Lower leg skin (tissue), 4 donors: ENCODE measurements at regions not wholly inside any gene's neighbourhood (a gene's known extent, or its start where the extent isn't known, plus 50 kb on each side); places are given as distances from the start of the nearest gene placed in this dataset.
A peak's percentile ranks its signal among the peaks of the same experiment; 100 is the strongest.

ENCODE experiments used
- DNase-seq, 2 donors: peaks; one replicate each; pipeline ENCODE4 v3.0.0-alpha.2; 2019; ENCODE audit warnings: low spot score in 2 of 2
- H3K4me3 ChIP-seq: fragments of 200-600 bp; sonication (generic); 2 replicates; pipeline ENCODE4 v1.5.1; 2017; ENCODE audit warnings: mild to moderate bottlenecking, low read depth; ENCODE audit not compliant: poor library complexity, severe bottlenecking
- CTCF ChIP-seq, 3 donors: fragments of 450-650 bp; IDR thresholded peaks; one replicate each; pipeline ENCODE4 v1.5.1; 2016; ENCODE audit warnings: antibody characterized with exemption in 3 of 3, mild to moderate bottlenecking in 3 of 3, moderate library complexity in 2 of 3
- POLR2A ChIP-seq, 2 donors: fragments of 450-650 bp; IDR thresholded peaks; one replicate each; pipeline ENCODE4 v1.6.1; 2016 to 2017; ENCODE audit warnings: antibody characterized with exemption in 2 of 2, mild to moderate bottlenecking in 1 of 2, moderate library complexity in 1 of 2
- WGBS, 2 donors: methylation state at CpG; one replicate each; pipeline ENCODE4 v1.1.5; 2018; 5-methylcytosine and 5-hydroxymethylcytosine counted together
- intact Hi-C: fragments of 100-400 bp; cut with DNase I; formaldehyde crosslinking; loops from one replicate; pipeline ENCODE4 v1.15.0; 2023; ENCODE audit warnings: low total_unique reads

DNA sequence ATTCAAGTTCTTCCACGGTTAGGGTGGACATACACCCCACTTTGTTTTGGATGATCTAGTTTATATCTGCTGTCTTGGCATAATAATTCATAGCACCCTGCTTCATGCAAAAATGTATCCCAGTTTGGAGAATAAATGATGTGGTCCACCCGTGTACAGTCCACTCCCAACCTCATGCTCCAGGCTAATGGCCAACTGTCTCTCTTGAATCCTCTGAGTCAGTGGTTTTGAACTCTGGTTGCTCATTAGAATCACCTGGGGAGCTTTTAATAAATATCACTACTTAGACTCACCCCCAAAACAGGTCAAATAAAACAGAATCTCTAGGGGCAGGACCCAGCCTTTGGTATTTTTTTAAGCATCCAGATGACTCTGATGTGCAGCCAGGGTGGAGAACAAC, 78.5 kb downstream of the SDC1 start:
- TF ChIP-seq POLR2A (IDR thresholded peaks at IDR 0.05) (no peak), CTCF (IDR thresholded peaks at IDR 0.05) (no peak)
- intact Hi-C loops: no loop called here
- no peak for DNase-seq
- H3K4me3 ChIP-seq: no peak overlapping the region
- WGBS, 2 donors: 71 to 78% methylated on average over 2 of the region's 2 CpGs

DNA sequence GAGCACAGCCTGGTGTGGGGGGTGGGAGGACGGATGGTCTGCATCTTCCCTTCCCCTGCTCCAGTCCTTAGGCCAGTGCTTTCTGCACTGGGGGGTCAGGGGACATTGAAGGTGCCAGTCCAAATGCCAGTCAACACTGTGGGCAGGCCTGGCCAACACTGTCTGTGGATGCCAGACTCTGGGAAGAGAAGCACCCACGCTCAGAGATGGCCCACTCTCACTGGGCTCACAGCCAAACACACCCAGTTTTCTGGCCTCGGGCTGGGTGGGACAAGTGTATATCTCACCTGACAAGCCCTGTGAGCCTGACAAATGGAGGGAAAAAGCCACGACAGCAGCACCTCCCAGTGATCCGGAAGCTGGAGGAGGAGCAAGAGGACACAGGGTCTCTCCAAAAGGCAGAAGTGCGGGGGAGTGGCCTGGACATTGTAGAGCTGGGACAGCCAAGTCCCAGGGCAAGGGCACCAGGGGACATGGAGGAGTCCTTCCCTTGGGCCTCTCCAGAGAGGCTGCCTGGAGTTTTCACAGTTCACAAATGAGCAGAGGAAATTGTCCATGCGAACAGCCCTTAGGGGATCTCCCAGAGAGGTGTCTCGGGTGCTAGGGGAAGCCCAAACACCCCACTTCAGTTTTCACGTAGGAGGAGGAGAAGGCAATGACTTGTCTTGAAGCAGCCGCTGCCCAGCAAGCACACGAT, 79.3 kb downstream of the SDC1 start:
- 45 to 47% methylated on average over 10 to 11 of the region's 11 CpGs for WGBS, 2 donors
- no peak overlapping the region for H3K4me3 ChIP-seq
- intact Hi-C loops: no loop called here
- no peak for TF ChIP-seq POLR2A (IDR thresholded peaks at IDR 0.05)
- TF ChIP-seq CTCF (IDR thresholded peaks at IDR 0.05): no peak
- peak in 1 of 2 donors; percentile 82 for DNase-seq

DNA sequence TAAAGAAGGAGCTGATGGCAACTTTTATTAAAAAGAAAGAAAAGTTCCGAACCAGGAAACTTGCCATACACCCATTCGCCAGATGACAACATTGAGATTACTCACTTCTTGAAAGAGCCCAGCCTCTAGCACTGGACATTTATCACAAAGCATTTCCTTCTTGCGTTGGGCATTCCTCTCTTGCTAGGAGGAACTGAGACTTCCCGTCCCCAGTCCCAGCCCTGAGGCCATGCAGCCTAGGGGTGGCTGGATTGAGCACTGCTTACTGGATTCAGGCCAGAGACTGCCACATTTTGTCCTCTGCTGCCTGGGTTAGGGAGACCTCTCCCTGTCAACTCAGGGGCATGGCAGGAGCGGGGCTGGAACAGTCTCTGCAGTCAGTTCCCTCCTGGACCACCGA, 80.1 kb downstream of the SDC1 start:
- TF ChIP-seq POLR2A (IDR thresholded peaks at IDR 0.05) (no peak), CTCF (IDR thresholded peaks at IDR 0.05) (no peak)
- peak in 1 of 2 donors; percentile 79 for DNase-seq
- H3K4me3 ChIP-seq: no peak overlapping the region
- 82 to 84% methylated on average over 6 of the region's 6 CpGs for WGBS, 2 donors
- intact Hi-C loops: no loop called here

- peak in 1 of 2 donors; percentile 61 for DNase-seq
- 91 to 100% methylated on average over 1 of the region's 1 CpG for WGBS, 2 donors
- no peak for TF ChIP-seq POLR2A (IDR thresholded peaks at IDR 0.05)
- TF ChIP-seq CTCF (IDR thresholded peaks at IDR 0.05): no peak
- no peak overlapping the region for H3K4me3 ChIP-seq
- intact Hi-C loops: no loop called here
Measured at GRCh38 chr2:20144196-20144595, 80.7 kb downstream of the SDC1 start.

GRCh38 chr2:20143263-20143662, 81.7 kb downstream of the SDC1 start:
- H3K4me3 ChIP-seq: no peak overlapping the region
- WGBS, 2 donors: 61 to 62% methylated on average over 5 of the region's 5 CpGs
- TF ChIP-seq POLR2A (IDR thresholded peaks at IDR 0.05): no peak
- no peak for TF ChIP-seq CTCF (IDR thresholded peaks at IDR 0.05)
- DNase-seq: no peak
- intact Hi-C loops: no loop called here

GRCh38 chr2:20141806-20142205, 83.1 kb downstream of the SDC1 start:
- intact Hi-C loops: no loop called here
- H3K4me3 ChIP-seq: no peak overlapping the region
- WGBS, 2 donors: 76 to 80% methylated on average over 8 of the region's 8 CpGs
- TF ChIP-seq POLR2A (IDR thresholded peaks at IDR 0.05) (no peak), CTCF (IDR thresholded peaks at IDR 0.05) (no peak)
- no peak for DNase-seq
